Ramos (cell line): ENCODE measurements at regions not wholly inside any gene's neighbourhood (a gene's known extent, or its start where the extent isn't known, plus 50 kb on each side); places are given as distances from the start of the nearest gene placed in this dataset.
"Not testable (repeated sequence)": the region's sequence is repeated elsewhere in the genome, so short reads cannot be mapped to it uniquely, and the experiment has no call there.

Source experiments
- in situ Hi-C: fragments of 300-500 bp; cut with MboI; formaldehyde crosslinking; loops from one replicate; pipeline ENCODE4 v1.14.3; 2022; ENCODE audit warnings: low sequenced_read_pairs; ENCODE audit not compliant: unreplicated experiment

DNA sequence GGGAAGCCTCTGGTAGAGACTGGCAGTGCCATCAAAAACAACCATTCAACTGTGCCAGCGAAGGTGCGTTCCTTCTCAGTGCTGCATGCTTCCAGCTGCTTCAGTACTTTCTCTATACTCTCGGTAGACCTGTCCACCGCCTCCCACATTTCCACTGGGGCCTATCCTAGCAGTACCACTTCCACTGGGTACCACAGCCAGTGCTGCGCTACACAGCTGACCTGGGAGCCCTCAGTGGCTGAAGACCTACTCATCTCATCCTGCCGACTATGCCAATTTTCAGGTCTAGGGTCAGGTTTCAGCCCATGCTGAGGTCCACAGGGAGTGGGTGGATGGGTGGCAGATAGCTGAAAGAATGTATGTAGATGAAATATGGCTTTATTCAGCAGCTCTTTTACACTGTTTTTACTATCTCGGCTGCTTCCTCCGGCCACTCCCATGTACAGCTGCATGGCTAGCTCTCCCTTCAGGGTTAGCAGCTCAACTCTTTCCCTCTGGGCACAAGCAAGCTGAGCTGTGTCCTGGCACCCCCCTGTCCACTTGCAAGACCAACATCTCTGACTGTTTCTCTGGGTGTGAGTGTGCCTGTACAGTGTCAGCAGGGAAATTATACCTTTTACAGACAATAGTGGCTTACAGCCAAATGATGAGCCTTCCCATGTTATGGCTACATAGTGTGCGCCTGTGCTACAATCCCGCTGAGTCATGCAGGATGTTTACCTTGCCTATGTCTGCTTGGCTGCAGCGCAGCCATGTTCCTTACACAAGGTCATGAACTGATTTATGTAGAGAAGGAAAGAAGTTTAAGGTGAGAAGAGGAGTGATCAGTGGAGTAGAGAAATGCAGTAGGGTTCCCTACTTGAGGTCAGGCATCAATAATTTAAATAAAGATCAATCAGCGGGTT lies 125.7 kb upstream of the DDHD1 start:
- in situ Hi-C loops = no loop called here

DNA sequence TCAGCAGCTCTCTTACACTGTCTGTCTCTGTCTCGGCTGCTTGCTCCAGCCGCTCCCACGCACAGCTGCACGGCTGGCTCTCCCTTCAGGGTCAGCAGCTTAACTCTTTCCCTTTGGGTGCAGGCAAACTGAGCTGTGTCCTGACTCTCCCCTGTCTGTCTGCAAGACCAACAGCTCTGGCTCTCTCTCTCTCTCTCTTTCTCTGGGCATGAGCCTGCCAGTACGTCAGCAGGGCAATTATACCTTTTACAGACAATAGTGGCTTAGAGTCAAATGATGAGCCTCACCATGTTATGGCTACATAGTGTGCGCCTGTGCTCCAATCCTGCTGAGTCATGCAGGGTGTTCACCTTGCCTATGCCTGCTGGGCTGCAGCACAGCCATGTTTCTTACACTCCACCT lies 120.5 kb upstream of the DDHD1 start:
- in situ Hi-C loops = no loop called here

DNA sequence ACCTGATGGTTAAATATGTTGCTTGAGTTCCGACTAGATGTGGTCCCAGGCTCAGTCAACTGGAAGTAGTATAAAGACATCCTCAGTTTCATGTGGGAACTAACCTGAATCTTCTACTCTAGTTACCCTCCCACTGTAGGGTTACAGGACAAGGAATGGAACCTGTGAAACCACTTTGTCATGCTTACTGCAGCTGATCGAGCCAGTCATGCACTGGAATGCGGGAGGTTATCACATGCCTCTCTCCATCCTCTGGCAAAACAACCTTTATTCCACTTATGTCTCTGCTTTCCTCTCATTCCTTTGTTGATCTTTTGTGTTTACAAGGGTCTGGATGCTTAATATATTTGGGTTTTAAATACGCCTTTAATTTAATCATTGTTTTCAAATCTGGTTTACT lies 111.9 kb upstream of the DDHD1 start:
- in situ Hi-C loops = no loop called here

DNA sequence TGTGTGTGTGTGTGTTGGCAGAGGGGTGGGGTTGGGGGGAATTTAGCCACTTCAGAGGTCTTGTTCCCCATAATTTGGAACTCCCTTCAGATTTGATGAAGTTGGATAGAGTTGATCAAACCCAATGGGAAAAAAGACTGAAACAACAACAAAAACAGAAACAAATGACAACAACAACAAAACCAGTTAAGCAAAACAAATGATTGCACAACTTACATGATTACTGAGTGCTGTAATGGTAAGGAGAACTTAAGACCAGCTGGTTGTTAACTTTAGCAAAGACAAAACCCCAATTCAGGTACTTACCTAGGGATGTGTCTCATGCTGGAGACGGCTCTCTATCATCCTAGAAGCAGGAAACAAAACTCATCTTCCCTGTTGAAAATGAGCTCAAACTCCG lies 107.8 kb upstream of the DDHD1 start:
- in situ Hi-C loops = no loop called here

DNA sequence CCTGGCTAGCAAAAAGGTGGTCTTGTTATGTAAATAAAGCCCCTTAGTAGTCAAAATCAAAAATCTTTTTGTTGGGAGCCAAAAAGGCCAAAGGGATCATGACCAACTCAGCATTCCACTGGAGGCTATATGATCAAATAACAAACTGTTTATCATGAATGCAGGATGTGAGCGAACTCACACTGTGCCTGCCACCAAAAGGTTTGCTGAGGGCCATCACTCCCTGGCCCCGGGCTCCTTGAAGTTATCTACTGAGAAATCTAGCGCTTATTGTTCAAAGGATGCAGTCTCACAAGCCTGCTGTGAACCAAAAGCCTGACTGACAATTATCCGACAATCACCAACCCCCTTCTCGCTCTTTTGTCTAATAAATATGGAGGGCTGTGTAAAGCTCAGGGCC lies 107.2 kb upstream of the DDHD1 start:
- in situ Hi-C loops = no loop called here

DNA sequence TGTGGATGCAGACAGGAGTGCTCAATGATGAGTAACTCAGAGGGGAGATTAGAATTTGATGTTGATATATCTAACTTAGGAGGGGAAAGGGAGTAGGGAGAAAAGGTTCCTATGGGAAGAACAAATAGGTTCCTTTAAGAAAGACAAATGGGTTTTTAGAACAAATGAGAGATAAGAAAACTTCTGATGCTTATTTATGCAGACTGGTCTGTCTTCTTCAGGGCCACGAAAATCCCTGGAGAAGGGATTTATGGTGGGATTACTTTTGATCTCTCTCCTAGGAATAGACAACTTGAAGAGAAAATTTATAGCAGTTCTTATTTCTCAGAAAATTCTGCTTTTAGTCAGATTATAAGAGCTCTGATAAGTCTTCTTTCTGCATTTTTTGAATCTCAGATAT lies 99.0 kb upstream of the DDHD1 start:
- in situ Hi-C loops = no loop called here

DNA sequence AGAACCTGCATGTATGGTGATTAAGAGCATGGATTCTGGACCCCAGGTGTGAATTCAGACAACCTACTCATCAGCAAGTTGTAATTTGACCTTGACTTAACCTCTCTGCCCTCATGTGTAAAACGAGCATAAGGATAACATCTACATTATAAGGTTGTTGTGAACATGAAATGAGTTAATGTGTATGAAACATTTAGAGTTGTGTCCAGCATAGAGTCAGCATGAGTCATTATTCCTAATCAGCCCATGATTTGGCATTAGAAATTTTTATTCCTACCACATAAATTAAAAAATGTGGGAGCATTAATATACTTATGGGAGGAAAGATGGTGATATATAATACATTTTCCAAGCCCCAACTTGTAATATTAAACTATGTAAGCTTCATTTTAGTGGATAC lies 95.9 kb upstream of the DDHD1 start:
- in situ Hi-C loops = no loop called here

DNA sequence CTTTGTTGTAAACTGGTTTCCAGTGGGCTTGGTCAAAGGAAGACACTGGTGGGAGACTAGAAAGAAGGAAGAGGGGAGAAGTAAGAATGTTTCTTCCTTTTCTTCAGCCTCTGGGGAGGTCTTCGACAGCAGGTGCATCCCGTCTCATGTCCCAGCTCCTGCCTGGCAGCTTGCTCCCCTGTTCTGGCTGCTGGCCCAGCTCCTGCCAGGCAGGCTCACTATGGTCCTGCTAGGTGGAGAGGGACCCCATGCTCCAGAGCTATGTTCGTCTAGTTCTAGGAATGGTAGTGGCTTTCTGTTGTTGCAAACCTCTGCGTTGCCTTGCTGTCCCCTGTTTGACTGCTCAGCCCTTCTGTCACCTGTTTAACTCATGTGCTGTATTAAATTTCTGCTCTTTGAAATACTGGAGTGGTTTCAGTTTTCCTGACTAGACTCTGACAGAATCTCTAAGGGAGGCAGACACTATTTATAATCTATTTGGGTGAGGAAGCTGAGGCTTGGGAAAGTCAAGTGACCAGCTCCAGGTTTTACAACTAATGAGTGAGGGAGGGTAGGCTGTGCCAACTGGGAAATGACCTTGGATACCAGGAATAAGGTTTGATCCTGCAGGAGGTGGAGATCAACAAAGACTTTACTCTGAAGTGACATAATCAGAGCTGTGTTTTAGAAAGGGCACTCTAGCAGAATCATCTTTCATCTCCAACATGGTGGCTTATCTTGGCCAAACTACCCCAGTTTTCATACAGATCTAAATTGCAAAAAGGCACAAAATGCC lies 94.7 kb upstream of the DDHD1 start:
- in situ Hi-C loops = no loop called here

DNA sequence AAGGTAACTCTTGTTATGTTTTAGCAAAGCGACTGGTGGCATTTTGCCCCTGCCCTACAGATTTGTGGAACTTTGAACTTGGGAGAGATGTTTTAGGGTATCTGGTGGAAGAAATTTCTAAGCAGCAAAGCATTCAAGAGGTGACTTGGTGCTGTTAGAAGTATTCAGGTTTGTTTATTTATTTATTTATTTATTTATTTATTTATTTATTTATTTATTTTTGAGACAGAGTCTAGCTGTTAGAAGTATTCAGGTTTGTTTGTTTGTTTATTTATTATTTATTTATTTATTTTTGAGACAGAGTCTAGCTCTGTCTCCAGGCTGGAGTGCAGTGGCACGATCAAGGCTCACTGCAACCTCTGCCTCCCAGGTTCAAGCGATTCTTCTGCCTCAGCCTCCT lies 89.8 kb upstream of the DDHD1 start:
- in situ Hi-C loops = not testable (repeated sequence)

DNA sequence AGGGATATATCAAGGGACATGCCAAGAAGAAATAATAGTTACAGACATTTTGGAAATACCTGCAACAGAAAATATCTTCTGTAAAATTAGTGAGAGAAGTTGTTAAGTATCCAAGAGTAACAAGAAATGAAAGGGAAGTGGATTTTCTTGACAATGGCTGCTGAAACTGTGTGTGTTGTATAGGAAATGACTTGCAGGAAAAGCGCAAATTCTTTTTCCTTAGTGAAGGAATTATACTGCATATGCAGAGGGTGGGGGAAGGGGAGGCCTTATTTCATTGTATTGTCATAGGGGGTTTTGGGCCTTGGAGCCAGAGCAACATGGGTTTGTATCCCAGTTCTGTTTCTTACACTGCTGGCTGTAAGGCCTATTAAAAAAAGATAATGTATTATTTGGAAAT lies 84.4 kb upstream of the DDHD1 start:
- in situ Hi-C loops = no loop called here

DNA sequence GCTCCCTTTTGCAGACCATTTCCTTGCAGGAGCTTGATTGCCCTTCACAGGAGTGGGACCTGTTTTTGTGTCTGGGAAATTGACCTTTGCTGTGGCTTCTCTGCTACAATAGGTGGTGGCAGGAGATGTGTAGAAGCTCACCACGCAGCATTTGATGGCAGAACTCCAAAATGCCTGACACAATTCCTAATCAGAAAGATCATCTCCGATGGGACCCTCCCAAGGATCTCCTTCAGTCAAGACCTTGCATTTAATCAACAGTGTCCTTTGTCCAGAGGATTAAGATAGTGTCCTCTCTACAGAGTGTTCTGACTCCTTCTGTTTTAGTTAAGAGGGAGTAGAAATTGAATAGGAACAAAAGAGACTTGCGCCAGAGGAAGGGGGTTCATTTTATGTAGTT lies 83.6 kb upstream of the DDHD1 start:
- in situ Hi-C loops = no loop called here

DNA sequence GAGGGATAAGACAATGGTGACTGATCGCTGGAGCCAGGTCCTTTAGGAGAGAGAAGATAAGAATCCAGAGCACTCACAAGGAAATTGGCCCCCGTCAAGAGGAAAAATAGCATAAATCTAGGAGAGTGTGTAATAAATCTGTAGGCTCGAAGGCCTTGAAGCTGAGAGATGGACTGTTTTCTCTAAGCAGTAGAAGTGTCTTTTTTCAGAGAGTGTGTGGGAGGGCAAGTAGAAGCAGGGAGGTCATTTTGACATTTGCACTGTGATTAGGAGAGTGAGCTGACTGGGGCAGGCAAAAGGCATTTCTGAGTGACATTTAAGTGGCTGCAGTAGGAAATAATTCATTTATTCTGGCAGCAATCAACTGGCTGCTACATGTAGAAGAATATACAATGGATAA lies 78.0 kb upstream of the DDHD1 start:
- in situ Hi-C loops = no loop called here

DNA sequence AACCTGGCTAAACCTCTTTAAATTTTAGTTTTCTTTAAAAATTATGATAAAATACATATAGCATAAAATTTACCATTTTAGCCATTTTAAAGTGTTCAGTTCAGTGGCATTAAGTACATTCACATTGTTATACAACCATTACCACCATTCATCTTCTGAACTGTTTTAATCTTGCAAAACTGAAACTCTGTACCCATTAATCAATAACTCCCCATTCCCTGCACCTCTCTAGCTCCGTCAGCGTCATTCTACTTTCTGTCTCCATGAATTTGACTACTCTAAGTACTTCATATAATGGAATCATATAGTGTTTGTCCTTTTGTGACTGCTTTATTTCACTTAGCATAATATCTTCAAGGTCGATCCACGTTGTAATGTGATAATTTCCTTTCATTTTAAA lies 75.8 kb upstream of the DDHD1 start:
- in situ Hi-C loops = no loop called here

DNA sequence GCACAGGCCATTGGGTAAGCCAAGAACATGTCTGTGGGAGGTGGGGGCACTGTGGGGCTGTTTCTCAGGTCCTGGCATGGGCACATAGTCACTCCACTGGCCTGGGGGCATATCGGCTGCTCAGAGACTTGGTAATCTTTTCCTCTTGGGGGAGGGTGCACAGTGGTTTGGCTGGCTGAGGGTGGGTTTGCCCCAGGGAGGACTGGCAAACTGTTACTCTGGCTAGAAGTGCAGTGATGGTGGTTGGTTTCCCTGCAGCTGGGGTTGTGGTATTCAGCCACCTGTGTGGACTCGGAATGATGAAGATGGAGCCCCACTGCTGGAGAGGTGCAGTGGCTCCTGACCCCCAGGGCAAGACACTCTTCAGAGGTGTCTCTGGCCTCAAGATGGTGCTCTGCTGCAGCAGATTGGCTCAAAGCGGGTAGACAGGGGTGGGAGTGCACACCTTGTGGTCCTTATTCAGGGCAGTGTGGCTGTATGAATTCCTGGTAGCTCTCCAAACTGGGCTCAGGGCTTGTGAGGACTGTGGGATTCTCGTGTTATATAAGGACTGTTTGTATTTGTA lies 74.1 kb upstream of the DDHD1 start:
- in situ Hi-C loops = no loop called here

DNA sequence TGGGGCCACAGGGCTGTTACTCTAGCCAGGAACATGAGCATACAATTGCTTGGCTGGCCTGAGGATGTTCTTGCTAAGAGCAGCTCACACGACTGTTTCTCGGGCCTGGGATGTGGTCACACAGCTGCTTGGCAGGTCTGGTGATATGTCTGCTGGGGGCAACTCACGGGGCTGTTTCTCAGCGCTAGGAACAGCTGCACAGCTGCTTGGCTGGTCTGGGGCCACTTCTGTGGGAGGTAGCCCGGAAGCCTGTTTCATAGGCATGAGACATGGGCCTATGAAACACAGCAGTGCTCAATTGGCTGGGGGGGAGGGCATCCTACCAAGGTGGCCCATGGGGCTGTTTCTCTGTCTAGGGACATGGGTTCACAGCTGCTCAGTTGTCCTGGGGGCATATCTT lies 73.4 kb upstream of the DDHD1 start:
- in situ Hi-C loops = no loop called here

DNA sequence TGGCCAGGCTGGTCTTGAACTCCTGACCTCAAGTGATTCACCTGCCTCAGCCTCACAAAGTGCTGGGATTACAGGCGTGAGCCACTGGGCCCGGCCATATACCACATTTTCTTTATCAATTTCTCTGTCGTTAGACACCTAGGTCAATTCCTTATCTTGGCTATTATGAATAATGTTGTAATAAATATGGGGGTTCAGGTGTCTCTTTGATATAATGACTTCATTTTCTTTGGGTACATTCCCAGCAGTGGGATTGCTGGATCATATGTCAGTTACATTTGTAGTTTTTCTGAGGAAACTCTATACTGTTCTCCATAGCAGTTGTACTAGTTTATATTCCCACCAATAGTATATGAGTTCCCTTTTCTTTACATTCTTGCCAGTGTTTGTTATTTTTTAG lies 67.8 kb upstream of the DDHD1 start:
- in situ Hi-C loops = no loop called here

DNA sequence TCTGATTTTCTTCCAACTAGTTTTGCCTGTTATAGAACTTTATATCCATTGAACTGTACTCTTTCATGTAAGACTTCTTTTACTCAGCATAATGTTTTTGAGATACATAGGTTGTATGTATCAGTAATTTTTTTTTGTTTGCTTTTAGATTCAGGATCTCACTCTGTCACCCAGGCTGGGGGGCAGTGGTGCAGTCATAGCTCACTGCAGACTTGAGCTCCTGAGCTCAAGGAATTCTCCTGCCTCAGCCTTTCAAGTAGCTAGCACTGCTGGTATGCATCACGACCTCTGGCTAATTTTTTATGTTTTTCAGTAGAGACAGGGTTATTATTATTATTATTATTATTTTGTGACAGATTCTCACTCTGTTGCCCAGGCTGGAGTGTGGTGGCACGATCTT lies 65.0 kb upstream of the DDHD1 start:
- in situ Hi-C loops = no loop called here

DNA sequence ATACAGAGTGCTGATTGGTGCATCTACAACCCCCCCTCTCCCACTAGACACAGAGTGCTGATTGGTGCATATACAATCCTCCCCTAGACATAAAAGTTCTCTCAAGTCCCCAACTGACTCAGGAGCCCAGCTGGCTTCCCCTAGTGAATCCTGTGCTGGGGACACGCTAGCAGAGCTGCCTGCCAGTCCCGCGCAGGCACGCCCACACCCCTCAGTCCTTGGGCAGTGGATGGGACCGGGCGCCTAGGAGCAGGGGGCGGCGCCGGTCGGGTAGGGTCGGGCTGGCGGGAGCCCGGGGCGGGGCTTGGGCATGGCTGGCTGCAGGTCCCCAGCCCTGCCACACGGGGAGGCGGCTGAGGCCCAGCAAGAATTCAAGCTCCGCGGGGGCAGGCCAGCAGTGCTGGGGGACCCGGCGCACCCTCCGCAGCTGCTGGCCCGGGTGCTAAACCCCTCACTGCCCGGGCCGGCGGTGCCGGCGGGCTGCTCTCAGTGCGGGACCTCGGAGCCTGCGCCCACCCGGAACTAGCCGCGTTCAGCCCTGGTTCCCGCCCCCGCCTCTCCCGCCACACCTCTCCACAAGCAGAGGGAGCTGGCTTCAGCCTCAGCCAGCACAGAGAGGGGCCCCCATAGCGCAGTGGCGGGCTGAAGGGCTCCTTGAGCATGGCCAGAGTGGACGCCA lies 64.3 kb upstream of the DDHD1 start:
- in situ Hi-C loops = no loop called here

DNA sequence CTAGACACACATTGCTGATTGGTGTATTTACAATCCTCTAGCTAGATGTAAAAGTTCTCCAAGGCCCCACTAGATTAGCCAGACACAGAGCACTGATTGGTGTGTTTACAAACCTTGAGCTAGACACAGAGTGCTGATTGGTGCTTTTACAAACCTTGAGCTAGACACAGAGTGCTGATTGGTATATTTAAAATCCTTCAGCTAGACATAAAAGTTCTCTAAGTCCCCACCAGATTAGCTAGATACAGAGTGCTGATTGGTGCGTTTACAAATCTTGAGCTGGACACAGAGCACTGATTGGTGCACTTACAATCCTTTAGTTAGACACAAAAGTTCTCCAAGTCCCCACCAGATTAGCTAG lies 63.8 kb upstream of the DDHD1 start:
- in situ Hi-C loops = not testable (repeated sequence)

DNA sequence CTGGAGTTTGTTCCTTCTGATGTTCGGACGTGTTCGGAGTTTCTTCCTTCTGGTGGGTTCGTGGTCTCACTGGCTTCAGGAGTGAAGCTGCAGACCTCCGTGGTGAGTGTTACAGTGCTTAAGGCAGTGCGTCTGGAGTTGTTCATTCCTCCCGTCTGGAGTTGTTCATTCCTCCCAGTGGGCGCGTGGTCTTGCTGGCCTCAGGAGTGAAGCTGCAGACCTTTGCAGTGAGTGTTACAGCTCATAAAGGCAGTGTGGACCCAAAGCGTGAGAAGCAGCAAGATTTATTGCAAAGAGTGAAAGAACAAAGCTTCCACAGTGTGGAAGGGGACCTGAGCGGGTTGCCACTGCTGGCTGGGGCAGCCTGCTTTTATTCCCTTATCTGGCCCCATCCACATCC lies 63.4 kb upstream of the DDHD1 start:
- in situ Hi-C loops = not testable (repeated sequence)

DNA sequence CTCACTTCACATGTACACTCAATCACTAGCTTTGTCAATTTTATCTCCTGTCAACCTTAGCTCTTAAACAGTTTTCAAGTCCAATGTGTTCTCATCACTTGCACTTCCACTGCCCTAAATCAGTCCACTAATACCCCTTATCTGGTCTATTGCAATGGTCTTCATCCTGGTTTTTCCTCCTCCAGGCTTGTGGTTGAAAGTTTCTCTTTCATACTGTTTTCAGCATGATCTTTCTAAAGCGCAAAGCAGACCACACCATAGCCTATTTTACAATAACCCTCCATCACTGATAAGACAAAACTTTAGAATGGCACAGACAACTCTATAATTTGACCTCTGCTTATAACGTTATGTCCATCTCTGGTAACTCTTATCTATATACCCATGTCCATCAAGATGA lies 62.0 kb upstream of the DDHD1 start:
- in situ Hi-C loops = no loop called here
